H1 (cell line): ENCODE measurements at regions not wholly inside any gene's neighbourhood (a gene's known extent, or its start where the extent isn't known, plus 50 kb on each side); places are given as distances from the start of the nearest gene placed in this dataset.

Experiments
- ASH2L ChIP-seq: fragments of 200-600, 300-600 bp; sonication (generic); IDR thresholded peaks from one replicate; pipeline ENCODE4 v1.7.1; 2017; ENCODE audit warnings: low read length
- ATF2 ChIP-seq: IDR thresholded peaks from 2 replicates; pipeline ENCODE4 v1.6.1; 2012; ENCODE audit warnings: low read length, inconsistent platforms
- BCL11A ChIP-seq, 2 experiments: IDR thresholded peaks; one replicate each; pipeline ENCODE4 v1.6.1; 2011; ENCODE audit warnings: low read depth in 2 of 2, low read length in 2 of 2, mild to moderate bottlenecking in 2 of 2
- CHD2 ChIP-seq: IDR thresholded peaks from 2 replicates; pipeline ENCODE4 v1.6.1; 2012; ENCODE audit warnings: low read length, improper control_type of control experiment
- CHD7 ChIP-seq: fragments of 300-600 bp; sonication (generic); IDR thresholded peaks from 2 replicates; pipeline ENCODE4 v1.7.1; 2012; ENCODE audit warnings: low read length, moderate library complexity, mild to moderate bottlenecking, inconsistent platforms; ENCODE audit not compliant: insufficient replicate concordance
- CREB1 ChIP-seq: IDR thresholded peaks from 2 replicates; pipeline ENCODE4 v1.6.1; 2012; ENCODE audit warnings: inconsistent platforms
- CTBP2 ChIP-seq: IDR thresholded peaks from 2 replicates; pipeline ENCODE4 v1.7.0; 2011; ENCODE audit warnings: borderline replicate concordance, mild to moderate bottlenecking, moderate library complexity, mixed read lengths, low read length; ENCODE audit not compliant: insufficient read depth, insufficient read length
- MAX ChIP-seq: IDR thresholded peaks from 2 replicates; pipeline ENCODE4 v1.6.1; 2012; ENCODE audit warnings: inconsistent platforms
- SIRT6 ChIP-seq: IDR thresholded peaks from one replicate; pipeline ENCODE4 v1.7.1; 2012; ENCODE audit warnings: low read length, inconsistent platforms
- SIX5 ChIP-seq: IDR thresholded peaks from 2 replicates; pipeline ENCODE4 v1.6.1; 2011; ENCODE audit warnings: mild to moderate bottlenecking, low read depth, low read length
- SP2 ChIP-seq: IDR thresholded peaks from 2 replicates; pipeline ENCODE4 v1.6.1; 2012; ENCODE audit warnings: mild to moderate bottlenecking, low read length, inconsistent platforms
- TCF12 ChIP-seq: IDR thresholded peaks from 2 replicates; pipeline ENCODE4 v1.6.1; 2011; ENCODE audit warnings: low read depth, mild to moderate bottlenecking, low read length

GRCh38 chr4:100630341-100630740, 112.5 kb upstream of the EMCN start (continued):
- no peak for TF ChIP-seq CHD7
- no peak for TF ChIP-seq CREB1
- no peak for TF ChIP-seq CTBP2
- TF ChIP-seq SP2: no peak
- no peak for TF ChIP-seq CHD2
- no peak for TF ChIP-seq BCL11A (IDR thresholded peaks at IDR 0.05; ENCODE audit: low read depth in 2 of 2, low read length in 2 of 2)
- no peak for TF ChIP-seq MAX
- TF ChIP-seq TCF12: no peak
- no peak for TF ChIP-seq ASH2L
- no peak for TF ChIP-seq SIX5
- no peak for TF ChIP-seq SIRT6
- no peak for TF ChIP-seq ATF2
